GM18858 (cell line): ENCODE measurements at regions not wholly inside any gene's neighbourhood (a gene's known extent, or its start where the extent isn't known, plus 50 kb on each side); places are given as distances from the start of the nearest gene placed in this dataset.
"Not testable (repeated sequence)": the region's sequence is repeated elsewhere in the genome, so short reads cannot be mapped to it uniquely, and the experiment has no call there.

Source experiments
- ATAC-seq: cut with Tn5 transposase; IDR thresholded peaks from one replicate; pipeline ENCODE4 v1.9.1; 2021; ENCODE audit not compliant: unreplicated experiment

- no peak for ATAC-seq
Measured at GRCh38 chr7:115297656-115298055, 375.8 kb downstream of the MDFIC start.

GRCh38 chr7:115293628-115294240 is 371.8 kb downstream of the MDFIC start:
- no peak for ATAC-seq

GRCh38 chr7:115292381-115292780 is 370.5 kb downstream of the MDFIC start:
- no peak for ATAC-seq

GRCh38 chr7:115289971-115290370 is 368.1 kb downstream of the MDFIC start:
- no peak for ATAC-seq

GRCh38 chr7:115276791-115277190 is 354.9 kb downstream of the MDFIC start:
- ATAC-seq: no peak

GRCh38 chr7:115273855-115274254 is 352.0 kb downstream of the MDFIC start:
- not testable (repeated sequence) for ATAC-seq

GRCh38 chr7:115273139-115273772 is 351.4 kb downstream of the MDFIC start:
- no peak for ATAC-seq

- no peak for ATAC-seq
Measured at GRCh38 chr7:115271332-115272235, 349.7 kb downstream of the MDFIC start.

- no peak for ATAC-seq
Measured at GRCh38 chr7:115269486-115269885, 347.6 kb downstream of the MDFIC start.

- ATAC-seq: peak; percentile 75
Measured at GRCh38 chr7:115267503-115267902, 345.6 kb downstream of the MDFIC start.

- ATAC-seq: no peak
Measured at GRCh38 chr7:115260381-115260780, 338.5 kb downstream of the MDFIC start.

GRCh38 chr7:115252461-115252860 is 330.6 kb downstream of the MDFIC start:
- ATAC-seq: no peak

GRCh38 chr7:115249080-115249479 is 327.2 kb downstream of the MDFIC start:
- no peak for ATAC-seq

- no peak for ATAC-seq
Measured at GRCh38 chr7:115241151-115241550, 319.3 kb downstream of the MDFIC start.

- ATAC-seq: no peak
Measured at GRCh38 chr7:115240242-115240641, 318.3 kb downstream of the MDFIC start.

- ATAC-seq: no peak
Measured at GRCh38 chr7:115235075-115235474, 313.2 kb downstream of the MDFIC start.

GRCh38 chr7:115233809-115234208 is 311.9 kb downstream of the MDFIC start:
- ATAC-seq: no peak

- ATAC-seq: no peak
Measured at GRCh38 chr7:115232041-115232440, 310.1 kb downstream of the MDFIC start.

GRCh38 chr7:115230882-115231571 is 309.1 kb downstream of the MDFIC start:
- ATAC-seq: peak; percentile 77

GRCh38 chr7:115229401-115230105 is 307.7 kb downstream of the MDFIC start:
- peak; percentile 37 for ATAC-seq
